Thyroid gland (tissue), 4 donors: ENCODE measurements at regions not wholly inside any gene's neighbourhood (a gene's known extent, or its start where the extent isn't known, plus 50 kb on each side); places are given as distances from the start of the nearest gene placed in this dataset.

Experiments
- POLR2A ChIP-seq, 2 donors: fragments of 450-650 bp; IDR thresholded peaks; one replicate each; pipeline ENCODE4 v1.6.1; 2017; ENCODE audit warnings: antibody characterized with exemption in 2 of 2, mild to moderate bottlenecking in 2 of 2, moderate library complexity in 1 of 2
- TF ChIP-seq, protein P1 (sequence below), 6 experiments: fragments of 200-600 bp in 3 of 6; fragments of 450-650 bp in 3 of 6; sonication (generic) in 3 of 6; IDR thresholded peaks; one replicate each; pipeline ENCODE4 v1.5.1; 2016 to 2019; ENCODE audit warnings: antibody characterized with exemption in 6 of 6, mild to moderate bottlenecking in 2 of 6, inconsistent platforms in 1 of 6, moderate library complexity in 1 of 6

DNA sequence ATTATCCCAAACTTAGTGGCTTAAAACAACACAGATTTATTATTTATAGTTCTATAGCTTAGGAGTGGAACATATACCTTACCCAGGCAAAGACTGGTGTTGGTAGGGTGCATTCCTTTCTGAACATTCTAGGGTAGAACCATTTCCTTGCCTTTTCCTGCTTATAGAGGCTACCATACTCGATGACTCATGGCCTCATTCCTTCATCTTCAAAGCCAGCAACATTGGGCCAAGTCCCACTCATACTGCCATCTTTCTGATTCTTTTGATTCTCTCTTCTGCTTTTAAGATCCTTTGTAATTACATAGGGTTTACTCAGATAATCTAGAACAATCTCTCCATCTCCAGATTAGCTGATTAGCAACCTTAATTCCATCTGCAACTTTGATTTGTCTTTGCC, 452.7 kb upstream of the KLF4 start:
- TF ChIP-seq, protein P1, sequence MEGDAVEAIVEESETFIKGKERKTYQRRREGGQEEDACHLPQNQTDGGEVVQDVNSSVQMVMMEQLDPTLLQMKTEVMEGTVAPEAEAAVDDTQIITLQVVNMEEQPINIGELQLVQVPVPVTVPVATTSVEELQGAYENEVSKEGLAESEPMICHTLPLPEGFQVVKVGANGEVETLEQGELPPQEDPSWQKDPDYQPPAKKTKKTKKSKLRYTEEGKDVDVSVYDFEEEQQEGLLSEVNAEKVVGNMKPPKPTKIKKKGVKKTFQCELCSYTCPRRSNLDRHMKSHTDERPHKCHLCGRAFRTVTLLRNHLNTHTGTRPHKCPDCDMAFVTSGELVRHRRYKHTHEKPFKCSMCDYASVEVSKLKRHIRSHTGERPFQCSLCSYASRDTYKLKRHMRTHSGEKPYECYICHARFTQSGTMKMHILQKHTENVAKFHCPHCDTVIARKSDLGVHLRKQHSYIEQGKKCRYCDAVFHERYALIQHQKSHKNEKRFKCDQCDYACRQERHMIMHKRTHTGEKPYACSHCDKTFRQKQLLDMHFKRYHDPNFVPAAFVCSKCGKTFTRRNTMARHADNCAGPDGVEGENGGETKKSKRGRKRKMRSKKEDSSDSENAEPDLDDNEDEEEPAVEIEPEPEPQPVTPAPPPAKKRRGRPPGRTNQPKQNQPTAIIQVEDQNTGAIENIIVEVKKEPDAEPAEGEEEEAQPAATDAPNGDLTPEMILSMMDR (IDR thresholded peaks at IDR 0.05) = no peak
- no peak for TF ChIP-seq POLR2A (IDR thresholded peaks at IDR 0.05)
